HG03575 (cell line): ENCODE measurements at regions not wholly inside any gene's neighbourhood (a gene's known extent, or its start where the extent isn't known, plus 50 kb on each side); places are given as distances from the start of the nearest gene placed in this dataset.

Experiments used
- ATAC-seq: cut with Tn5 transposase; IDR thresholded peaks from one replicate; pipeline ENCODE4 v1.9.1; 2021; ENCODE audit not compliant: unreplicated experiment, insufficient number of reproducible peaks, low FRiP score; ENCODE audit errors: extremely low read depth

DNA sequence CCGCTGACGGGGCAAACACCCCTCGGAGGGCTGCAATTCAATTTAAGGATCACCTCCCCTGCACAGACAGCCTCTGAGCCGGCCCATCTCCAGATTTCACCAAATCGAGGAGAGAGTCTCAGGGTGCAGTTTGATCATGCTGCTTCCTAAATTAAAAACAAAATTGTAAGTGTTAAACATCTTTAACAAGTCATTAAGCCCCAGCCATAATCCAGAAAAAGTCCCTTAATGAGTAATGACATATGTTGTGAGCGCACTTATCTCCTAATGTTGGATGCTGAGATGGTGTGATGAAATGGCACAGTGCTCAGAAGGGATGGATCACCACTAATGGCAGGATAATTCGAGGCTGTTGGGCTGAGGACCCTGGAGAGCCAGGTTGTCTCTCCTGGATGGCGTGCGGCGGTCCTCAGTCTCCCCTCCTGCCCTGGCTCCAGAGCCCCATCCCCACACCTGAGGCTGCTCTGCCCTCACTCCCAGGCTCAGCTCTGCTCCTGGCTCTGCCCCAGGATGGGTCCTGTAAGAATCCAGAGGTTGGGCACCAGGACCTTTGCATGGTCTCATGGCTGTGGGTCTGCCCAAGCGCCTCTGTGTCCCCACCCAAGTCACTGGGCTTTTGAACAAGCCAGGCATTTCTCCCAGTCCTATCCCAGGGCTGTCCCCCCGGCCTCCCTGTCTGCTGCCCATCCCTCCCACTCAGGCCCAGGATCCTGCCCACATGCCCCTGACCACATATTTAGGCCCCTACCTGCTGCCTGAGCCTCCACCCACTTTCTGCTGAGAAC lies 224.4 kb upstream of the POU3F1 start:
- no peak for ATAC-seq

- ATAC-seq: no peak
Observed at GRCh38 chr1:38269923-38270848, 223.6 kb upstream of the POU3F1 start.

- no peak for ATAC-seq
Observed at GRCh38 chr1:38268226-38268625, 221.6 kb upstream of the POU3F1 start.

- ATAC-seq: no peak
Observed at GRCh38 chr1:38267037-38268036, 220.7 kb upstream of the POU3F1 start.

GRCh38 chr1:38266197-38266520 lies 219.6 kb upstream of the POU3F1 start:
- ATAC-seq: no peak

- no peak for ATAC-seq
Observed at GRCh38 chr1:38265293-38266196, 219.0 kb upstream of the POU3F1 start.

GRCh38 chr1:38263438-38263837 lies 216.8 kb upstream of the POU3F1 start:
- no peak for ATAC-seq

DNA sequence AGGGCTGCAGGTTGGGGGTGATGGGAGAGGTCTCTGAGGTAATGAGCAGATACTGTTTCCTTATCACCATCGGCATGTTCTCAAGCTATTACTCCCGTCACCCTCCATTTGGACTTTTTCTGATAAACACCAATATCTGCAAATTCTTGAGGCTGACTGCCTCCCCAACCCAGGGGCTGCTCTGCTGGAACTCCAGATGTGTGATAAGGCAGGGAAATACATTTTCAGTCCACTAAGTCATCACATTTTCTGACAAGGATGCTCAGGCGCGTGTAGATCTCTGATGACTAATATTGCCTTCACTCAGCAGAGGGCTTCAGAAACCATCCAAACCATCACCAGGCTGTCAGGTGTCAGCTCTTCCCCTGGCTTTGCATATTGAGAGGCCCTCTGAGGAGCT lies 215.0 kb upstream of the POU3F1 start:
- no peak for ATAC-seq

DNA sequence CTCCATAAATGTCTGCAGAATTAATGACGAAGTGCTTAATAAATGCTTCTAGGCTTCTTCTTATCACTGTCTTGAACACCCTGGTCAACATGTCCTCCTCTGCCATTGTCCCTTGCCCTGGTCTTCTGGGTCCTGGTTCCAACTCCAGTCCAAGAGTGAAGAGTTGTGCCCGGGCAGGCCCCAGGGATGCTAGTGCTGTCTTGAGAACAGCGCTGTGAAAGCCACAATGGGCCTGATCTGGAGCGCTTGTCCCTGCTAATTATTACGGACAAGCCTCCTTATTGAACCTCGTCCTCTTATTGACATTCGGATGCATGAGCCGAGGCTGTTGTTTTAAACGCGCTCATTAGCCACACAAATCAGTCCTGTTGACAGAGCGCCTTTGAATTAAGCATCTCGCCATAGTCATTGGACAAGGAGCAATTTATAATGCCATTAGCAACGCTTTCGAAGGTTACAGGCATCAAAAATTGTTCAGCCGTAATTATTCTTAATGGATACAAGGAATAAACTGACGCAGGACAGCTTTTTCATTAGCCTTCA lies 211.6 kb upstream of the POU3F1 start:
- ATAC-seq: no peak

DNA sequence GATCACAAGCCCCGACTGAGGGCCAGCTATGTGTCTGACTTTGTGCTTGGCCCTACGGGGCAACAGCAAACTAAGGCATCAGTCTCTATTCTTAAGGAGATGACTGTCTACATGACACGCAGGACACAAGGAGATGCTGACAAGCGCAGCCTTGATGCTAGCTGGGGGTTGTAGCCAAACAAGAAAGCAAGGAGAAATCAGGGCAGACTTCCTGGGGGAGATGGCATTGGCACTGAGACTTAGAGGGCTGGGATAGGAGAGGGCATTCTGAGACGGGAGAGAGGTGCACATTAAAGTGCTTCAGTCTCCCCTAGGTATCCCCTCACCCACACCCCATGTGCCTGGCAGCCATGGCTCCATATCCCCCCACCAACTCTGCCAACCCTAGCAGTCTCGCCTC lies 210.8 kb upstream of the POU3F1 start:
- ATAC-seq: no peak

- ATAC-seq: no peak
Observed at GRCh38 chr1:38256072-38256471, 209.5 kb upstream of the POU3F1 start.

DNA sequence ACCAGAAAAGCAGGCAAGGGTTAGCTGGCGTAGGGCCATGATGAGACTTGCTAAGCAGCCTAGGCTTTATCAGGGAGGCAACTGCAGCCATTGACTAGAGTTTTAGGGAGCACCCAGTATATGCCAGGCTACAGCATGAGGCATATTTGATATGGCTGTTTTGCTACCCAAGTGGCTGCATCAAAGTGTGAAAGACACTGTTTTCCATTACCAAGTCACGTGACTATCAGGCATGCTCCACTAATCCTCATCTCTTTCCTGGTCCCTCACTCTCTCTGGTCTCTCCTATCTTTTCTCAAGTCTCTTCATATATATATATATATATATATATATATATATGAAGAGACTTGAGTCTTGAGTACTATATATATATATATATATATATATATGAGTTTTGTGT lies 206.7 kb upstream of the POU3F1 start:
- ATAC-seq: no peak

DNA sequence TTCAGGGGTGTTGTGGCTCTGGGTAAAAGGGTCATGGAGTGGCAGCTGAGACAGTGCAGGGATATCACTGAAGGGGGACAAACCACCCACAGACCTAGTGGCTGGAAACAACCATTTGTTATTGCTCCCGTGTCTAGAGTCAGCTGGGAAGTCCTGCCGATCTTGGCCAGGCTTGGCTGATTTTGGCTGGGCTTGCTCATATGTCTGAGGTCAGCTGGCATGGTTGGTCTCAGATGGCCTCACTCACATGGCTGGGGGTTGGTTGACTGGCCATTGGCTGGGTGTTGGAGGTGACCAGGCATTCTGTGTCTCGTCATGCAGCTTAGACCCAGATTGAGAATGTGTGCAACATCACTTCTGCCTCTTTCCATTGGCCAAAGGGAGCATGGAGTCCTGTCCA lies 203.8 kb upstream of the POU3F1 start:
- no peak for ATAC-seq

GRCh38 chr1:38249001-38249400 lies 202.4 kb upstream of the POU3F1 start:
- ATAC-seq: no peak

DNA sequence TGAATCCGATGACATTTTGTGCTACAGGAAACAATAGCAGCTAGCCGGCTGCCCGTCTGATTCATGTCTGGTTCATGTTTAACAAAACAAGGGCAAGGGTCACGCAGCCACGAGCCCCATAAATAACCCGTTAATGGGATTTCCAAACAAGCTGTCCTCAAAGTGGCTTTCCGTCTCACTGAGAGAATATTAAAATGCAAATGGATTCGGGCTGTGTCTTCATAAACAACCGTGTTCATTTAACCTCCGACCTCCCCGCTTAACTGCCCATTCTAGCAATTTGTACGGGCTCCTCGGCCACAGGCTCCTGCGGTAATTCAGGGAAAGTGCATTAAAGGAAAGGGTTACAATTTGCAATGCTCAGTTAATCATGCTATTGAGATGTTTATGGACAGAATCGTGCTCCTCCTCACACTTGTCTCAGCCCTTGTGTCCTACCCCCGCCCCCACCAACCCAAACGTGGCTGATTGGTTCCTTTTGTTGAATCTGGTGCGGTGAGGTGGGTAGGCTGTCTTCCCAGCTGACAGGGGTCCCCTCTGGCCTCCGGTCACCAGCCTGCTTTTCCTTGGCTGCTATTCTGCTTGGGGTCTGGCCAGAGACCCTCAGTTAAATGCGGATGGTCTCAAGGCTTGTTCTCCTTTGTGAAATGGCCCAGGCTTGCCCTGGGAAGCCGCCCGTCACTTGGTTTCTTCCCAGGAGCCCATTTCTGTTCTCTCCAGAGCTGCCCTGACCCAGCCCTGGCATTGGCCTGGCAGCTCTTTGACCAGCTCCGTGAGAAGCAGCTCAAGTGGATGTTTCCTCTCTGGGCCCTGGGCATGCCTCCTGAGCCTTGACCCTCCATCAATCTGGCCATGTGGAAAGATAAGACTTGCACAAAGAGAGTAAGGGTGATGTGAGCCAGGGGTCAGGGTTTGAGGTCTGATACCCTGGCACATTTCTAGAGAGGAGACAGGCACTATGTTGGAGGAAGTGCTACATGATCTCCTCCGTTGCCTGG lies 200.7 kb upstream of the POU3F1 start:
- ATAC-seq: no peak

- ATAC-seq: no peak
Observed at GRCh38 chr1:38244218-38244845, 197.7 kb upstream of the POU3F1 start.
